ENCODE measurements at regions not wholly inside any gene's neighbourhood (a gene's known extent, or its start where the extent isn't known, plus 50 kb on each side); places are given as distances from the start of the nearest gene placed in this dataset.

DNA sequence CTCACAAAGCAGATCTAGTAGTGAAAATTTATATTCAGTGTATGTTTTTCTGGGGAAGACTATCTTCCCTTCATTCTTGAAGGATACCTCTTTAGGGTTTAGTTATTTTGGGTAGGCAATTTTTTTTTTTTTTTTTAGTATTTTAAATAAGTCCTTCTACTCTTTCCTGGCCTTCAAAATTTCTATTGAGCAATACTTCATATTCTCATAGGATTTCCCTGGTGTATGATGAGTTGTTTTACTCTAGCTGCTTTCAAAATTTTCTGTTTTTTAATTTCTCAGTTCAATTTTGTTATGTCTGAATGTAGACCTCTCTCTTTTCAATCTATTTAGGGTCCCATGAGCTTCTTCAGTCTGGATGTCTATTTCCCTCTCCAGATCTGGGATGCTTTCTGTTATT, 74.3 kb upstream of the PLSCR4 start:
- TF ChIP-seq TAF1 (IDR thresholded peaks at IDR 0.05; ENCODE audit: low read depth, low read length) (no peak), USF2 (IDR thresholded peaks at IDR 0.05; ENCODE audit: low read length) (no peak)
- TF ChIP-seq, protein P1, sequence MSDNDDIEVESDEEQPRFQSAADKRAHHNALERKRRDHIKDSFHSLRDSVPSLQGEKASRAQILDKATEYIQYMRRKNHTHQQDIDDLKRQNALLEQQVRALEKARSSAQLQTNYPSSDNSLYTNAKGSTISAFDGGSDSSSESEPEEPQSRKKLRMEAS (IDR thresholded peaks at IDR 0.05), result no peak
- H3K27ac ChIP-seq (ENCODE audit: low read depth, low read length), result no peak overlapping the region
- no peak overlapping the region for H2AFZ ChIP-seq (ENCODE audit: low read length)
- DNase-seq (ENCODE audit: low read depth in 1 of 2, low spot score in 2 of 2), result no peak
- H2BK5ac ChIP-seq (ENCODE audit: low read depth, low read length), result no peak overlapping the region
- H3K23ac ChIP-seq (ENCODE audit: insufficient read length), result no peak overlapping the region
- no peak overlapping the region for H3K4ac ChIP-seq (replicated peaks; ENCODE audit: insufficient read length, low read depth, low read length)
- no peak overlapping the region for H4K91ac ChIP-seq (replicated peaks; ENCODE audit: insufficient read length, low read length)
- FAIRE-seq, result no peak
- H3K23me2 ChIP-seq (ENCODE audit: low read depth, low read length), result no peaks in the 10 kb centered on the region; the same call in 1 of the 2 replicates
- no peaks in the 10 kb centered on the region for H3K4me1 ChIP-seq (replicated peaks in 1 of 4; ENCODE audit: control insufficient read depth in 3 of 4, insufficient read depth in 4 of 4, low read length in 3 of 4)
- H3K14ac ChIP-seq (ENCODE audit: insufficient read length), result no peak overlapping the region
- ChIA-PET POLR2A (ENCODE audit: partially characterized antibody) (no interaction called here), CTCF (ENCODE audit: partially characterized antibody) (interaction anchor here (0.6 to 4.7 kb wide), 3 partner anchors 86 to 313 kb away, joined by 3 to 42 read pairs (median 4); no protein-coding TSS in a partner anchor)
- no peaks in the 10 kb centered on the region for H4K20me1 ChIP-seq (replicated peaks in 1 of 2; ENCODE audit: control insufficient read depth in 1 of 2, insufficient read depth in 2 of 2, low read length in 2 of 2)
- no peak overlapping the region for H3K4me2 ChIP-seq (ENCODE audit: insufficient read depth in 1 of 2, low read depth in 2 of 2, low read length in 2 of 2)
- H2BK15ac ChIP-seq (ENCODE audit: low read length), result no peak overlapping the region
- no peak overlapping the region for H2BK12ac ChIP-seq (ENCODE audit: low read depth, low read length)
- no peak overlapping the region for H4K5ac ChIP-seq (ENCODE audit: insufficient read length, low read depth, low read length)
- H3K18ac ChIP-seq (ENCODE audit: extremely low read depth, low read length), result no peak overlapping the region
- no peak overlapping the region for H3K4me3 ChIP-seq (ENCODE audit: extremely low read depth in 1 of 4, insufficient read depth in 2 of 4, low read depth in 3 of 4, low read length in 4 of 4)
- H2BK120ac ChIP-seq (replicated peaks; ENCODE audit: low read depth, low read length), result no peak overlapping the region
- H3K79me1 ChIP-seq (ENCODE audit: low read depth, low read length), result no peaks in the 10 kb centered on the region
- no peaks in the 10 kb centered on the region for H3K27me3 ChIP-seq (replicated peaks in 1 of 4; ENCODE audit: control insufficient read depth in 3 of 4, extremely low read depth in 1 of 4, insufficient read depth in 3 of 4, low read length in 3 of 4)
- H3K79me2 ChIP-seq (ENCODE audit: control insufficient read depth in 1 of 2, insufficient read depth in 2 of 2, low read length in 2 of 2), result no peaks in the 10 kb centered on the region
- no peak overlapping the region for H4K8ac ChIP-seq (ENCODE audit: extremely low read depth, insufficient read depth, low read length)
- H3K9ac ChIP-seq (replicated peaks in 1 of 4; ENCODE audit: extremely low read depth in 1 of 4, low read depth in 3 of 4, low read length in 3 of 4), result no peak overlapping the region
- no peaks in the 10 kb centered on the region for H3K9me3 ChIP-seq (ENCODE audit: insufficient read depth in 2 of 2, low read depth in 1 of 2, low read length in 1 of 2)
- no peak overlapping the region for H2BK20ac ChIP-seq (ENCODE audit: low read length)
- no peak overlapping the region for H3K56ac ChIP-seq (replicated peaks; ENCODE audit: insufficient read length, low read depth, low read length)
- H3K36me3 ChIP-seq (ENCODE audit: control insufficient read depth in 2 of 4, insufficient read depth in 4 of 4, low read length in 3 of 4), result no peaks in the 10 kb centered on the region
- H2AK5ac ChIP-seq (ENCODE audit: low read depth, low read length), result no peak overlapping the region
